ENCODE measurements at regions not wholly inside any gene's neighbourhood (a gene's known extent, or its start where the extent isn't known, plus 50 kb on each side); places are given as distances from the start of the nearest gene placed in this dataset.

GRCh38 chr13:103839460-103839859 is 773.2 kb upstream of the SLC10A2 start:
- DNase-seq (ENCODE audit: low read depth), result no peak
- no peak for TF ChIP-seq CTCF (conservative IDR thresholded peaks at IDR 0.05; ENCODE audit: low read depth, low read length)
- H3K4me3 ChIP-seq (ENCODE audit: low read depth, low read length), result no peak overlapping the region

- no peak for DNase-seq (ENCODE audit: low read depth)
- no peak overlapping the region for H3K4me3 ChIP-seq (ENCODE audit: low read depth, low read length)
- no peak for TF ChIP-seq CTCF (conservative IDR thresholded peaks at IDR 0.05; ENCODE audit: low read depth, low read length)
Observed at GRCh38 chr13:103835052-103835451, 768.8 kb upstream of the SLC10A2 start.

- TF ChIP-seq CTCF (conservative IDR thresholded peaks at IDR 0.05; ENCODE audit: low read depth, low read length), result no peak
Observed at GRCh38 chr13:103833294-103833852, 767.2 kb upstream of the SLC10A2 start.

GRCh38 chr13:103815619-103816018 is 749.4 kb upstream of the SLC10A2 start:
- TF ChIP-seq CTCF (conservative IDR thresholded peaks at IDR 0.05; ENCODE audit: low read depth, low read length), result no peak
- no peak overlapping the region for H3K4me3 ChIP-seq (ENCODE audit: low read depth, low read length)
- peak; percentile 42 for DNase-seq (ENCODE audit: low read depth)

More at GRCh38 chr13:103833294-103833852, 767.2 kb upstream of the SLC10A2 start:
- no peak for DNase-seq (ENCODE audit: low read depth)
- H3K4me3 ChIP-seq (ENCODE audit: low read depth, low read length), result no peak overlapping the region

GRCh38 chr13:103812971-103813370 is 746.8 kb upstream of the SLC10A2 start:
- H3K4me3 ChIP-seq (ENCODE audit: low read depth, low read length), result no peak overlapping the region
- no peak for TF ChIP-seq CTCF (conservative IDR thresholded peaks at IDR 0.05; ENCODE audit: low read depth, low read length)

GRCh38 chr13:103812558-103812957 is 746.3 kb upstream of the SLC10A2 start:
- no peak for DNase-seq (ENCODE audit: low read depth)
- H3K4me3 ChIP-seq (ENCODE audit: low read depth, low read length), result no peak overlapping the region
- no peak for TF ChIP-seq CTCF (conservative IDR thresholded peaks at IDR 0.05; ENCODE audit: low read depth, low read length)

More at GRCh38 chr13:103812971-103813370, 746.8 kb upstream of the SLC10A2 start:
- DNase-seq (ENCODE audit: low read depth), result no peak

GRCh38 chr13:103810026-103810425 is 743.8 kb upstream of the SLC10A2 start:
- no peak for DNase-seq (ENCODE audit: low read depth)
- no peak for TF ChIP-seq CTCF (conservative IDR thresholded peaks at IDR 0.05; ENCODE audit: low read depth, low read length)
- no peak overlapping the region for H3K4me3 ChIP-seq (ENCODE audit: low read depth, low read length)
